IPS-18a (cell line): ENCODE measurements at regions not wholly inside any gene's neighbourhood (a gene's known extent, or its start where the extent isn't known, plus 50 kb on each side); places are given as distances from the start of the nearest gene placed in this dataset.
"Not testable (repeated sequence)": the region's sequence is repeated elsewhere in the genome, so short reads cannot be mapped to it uniquely, and the experiment has no call there.

Experiments used
- H3K27ac ChIP-seq: one replicate; pipeline ENCODE4 v1.5.1; 2013; ENCODE audit warnings: low read length
- H3K27me3 ChIP-seq: one replicate; pipeline ENCODE4 v1.6.1; 2013; ENCODE audit warnings: mild to moderate bottlenecking, low read length; ENCODE audit not compliant: control insufficient read depth, insufficient read depth
- H3K36me3 ChIP-seq: one replicate; pipeline ENCODE4 v1.6.1; 2013; ENCODE audit warnings: low read depth, low read length; ENCODE audit not compliant: control insufficient read depth
- H3K4me1 ChIP-seq: one replicate; pipeline ENCODE4 v1.6.1; 2013; ENCODE audit warnings: low read depth, low read length; ENCODE audit not compliant: control insufficient read depth
- H3K4me3 ChIP-seq: one replicate; pipeline ENCODE4 v1.5.1; 2013; ENCODE audit warnings: low read length
- H3K9ac ChIP-seq: one replicate; pipeline ENCODE4 v1.6.1; 2013; ENCODE audit warnings: mild to moderate bottlenecking, low read length, moderate library complexity
- H3K9me3 ChIP-seq: one replicate; pipeline ENCODE4 v1.6.1; 2013; ENCODE audit warnings: low read depth, low read length; ENCODE audit not compliant: control insufficient read depth

- Histone ChIP-seq H3K4me1 (no peaks in the 10 kb centered on the region), H3K4me3 (no peak overlapping the region), H3K36me3 (no peaks in the 10 kb centered on the region), H3K27ac (no peak overlapping the region), H3K9me3 (no peaks in the 10 kb centered on the region), H3K9ac (no peak overlapping the region), H3K27me3 (no peaks in the 10 kb centered on the region)
Observed at GRCh38 chr7:45324683-45325237, 167.2 kb downstream of the RAMP3 start.

GRCh38 chr7:45325378-45325777, 167.8 kb downstream of the RAMP3 start:
- no peaks in the 10 kb centered on the region for H3K36me3 ChIP-seq
- no peaks in the 10 kb centered on the region for H3K27me3 ChIP-seq
- no peak overlapping the region for H3K9ac ChIP-seq
- no peaks in the 10 kb centered on the region for H3K9me3 ChIP-seq
- H3K27ac ChIP-seq = no peak overlapping the region
- no peaks in the 10 kb centered on the region for H3K4me1 ChIP-seq
- no peak overlapping the region for H3K4me3 ChIP-seq

GRCh38 chr7:45328403-45328981, 170.9 kb downstream of the RAMP3 start:
- Histone ChIP-seq H3K27me3 (no peaks in the 10 kb centered on the region), H3K36me3 (no peaks in the 10 kb centered on the region), H3K4me1 (no peaks in the 10 kb centered on the region), H3K27ac (no peak overlapping the region), H3K9me3 (peaks cover 9% of the 10 kb centered on the region), H3K4me3 (no peak overlapping the region), H3K9ac (no peak overlapping the region)

- Histone ChIP-seq H3K27me3 (no peaks in the 10 kb centered on the region), H3K4me1 (no peaks in the 10 kb centered on the region), H3K9me3 (peaks cover 9% of the 10 kb centered on the region)
Observed at GRCh38 chr7:45331563-45331962, 174.0 kb downstream of the RAMP3 start.

GRCh38 chr7:45335024-45335423, 177.4 kb downstream of the RAMP3 start:
- not testable (repeated sequence) for H3K4me3 ChIP-seq, H3K27me3 ChIP-seq, H3K4me1 ChIP-seq, H3K36me3 ChIP-seq, H3K9me3 ChIP-seq, H3K9ac ChIP-seq, H3K27ac ChIP-seq

More at GRCh38 chr7:45331563-45331962, 174.0 kb downstream of the RAMP3 start:
- H3K27ac ChIP-seq = no peak overlapping the region
- H3K4me3 ChIP-seq = no peak overlapping the region
- no peak overlapping the region for H3K9ac ChIP-seq
- no peaks in the 10 kb centered on the region for H3K36me3 ChIP-seq

GRCh38 chr7:45342236-45342635, 184.6 kb downstream of the RAMP3 start:
- Histone ChIP-seq H3K9me3 (no peaks in the 10 kb centered on the region), H3K27me3 (no peaks in the 10 kb centered on the region), H3K27ac (no peak overlapping the region), H3K9ac (no peak overlapping the region), H3K36me3 (no peaks in the 10 kb centered on the region), H3K4me1 (no peaks in the 10 kb centered on the region), H3K4me3 (no peak overlapping the region)

- Histone ChIP-seq H3K4me3 (no peak overlapping the region), H3K9ac (no peak overlapping the region), H3K4me1 (no peaks in the 10 kb centered on the region), H3K9me3 (no peaks in the 10 kb centered on the region), H3K36me3 (no peaks in the 10 kb centered on the region), H3K27ac (no peak overlapping the region), H3K27me3 (no peaks in the 10 kb centered on the region)
Observed at GRCh38 chr7:45343746-45344145, 186.2 kb downstream of the RAMP3 start.

- Histone ChIP-seq H3K9me3 (no peaks in the 10 kb centered on the region), H3K4me1 (no peaks in the 10 kb centered on the region), H3K27ac (no peak overlapping the region), H3K4me3 (no peak overlapping the region), H3K36me3 (no peaks in the 10 kb centered on the region), H3K9ac (no peak overlapping the region), H3K27me3 (no peaks in the 10 kb centered on the region)
Observed at GRCh38 chr7:45347804-45348203, 190.2 kb downstream of the RAMP3 start.

- Histone ChIP-seq H3K36me3 (no peaks in the 10 kb centered on the region), H3K4me3 (no peak overlapping the region), H3K9me3 (no peaks in the 10 kb centered on the region), H3K27me3 (no peaks in the 10 kb centered on the region), H3K4me1 (no peaks in the 10 kb centered on the region), H3K9ac (no peak overlapping the region), H3K27ac (no peak overlapping the region)
Observed at GRCh38 chr7:45349090-45349489, 191.5 kb downstream of the RAMP3 start.

- Histone ChIP-seq H3K27ac (no peak overlapping the region), H3K9me3 (no peaks in the 10 kb centered on the region)
Observed at GRCh38 chr7:45350896-45351295, 193.3 kb downstream of the RAMP3 start.

GRCh38 chr7:45358287-45358686, 200.7 kb downstream of the RAMP3 start:
- H3K9me3 ChIP-seq = no peaks in the 10 kb centered on the region
- no peak overlapping the region for H3K4me3 ChIP-seq
- no peak overlapping the region for H3K27ac ChIP-seq
- no peaks in the 10 kb centered on the region for H3K4me1 ChIP-seq
- H3K9ac ChIP-seq = no peak overlapping the region
- no peaks in the 10 kb centered on the region for H3K36me3 ChIP-seq
- no peaks in the 10 kb centered on the region for H3K27me3 ChIP-seq

More at GRCh38 chr7:45350896-45351295, 193.3 kb downstream of the RAMP3 start:
- no peak overlapping the region for H3K9ac ChIP-seq
- no peak overlapping the region for H3K4me3 ChIP-seq
- H3K27me3 ChIP-seq = no peaks in the 10 kb centered on the region
- no peaks in the 10 kb centered on the region for H3K36me3 ChIP-seq
- no peaks in the 10 kb centered on the region for H3K4me1 ChIP-seq

GRCh38 chr7:45359250-45359649, 201.7 kb downstream of the RAMP3 start:
- H3K4me1 ChIP-seq = no peaks in the 10 kb centered on the region
- no peaks in the 10 kb centered on the region for H3K27me3 ChIP-seq
- no peak overlapping the region for H3K9ac ChIP-seq
- no peaks in the 10 kb centered on the region for H3K36me3 ChIP-seq
- no peak overlapping the region for H3K4me3 ChIP-seq
- no peaks in the 10 kb centered on the region for H3K9me3 ChIP-seq
- H3K27ac ChIP-seq = no peak overlapping the region
